A549 (cell line): ENCODE measurements at regions not wholly inside any gene's neighbourhood (a gene's known extent, or its start where the extent isn't known, plus 50 kb on each side); places are given as distances from the start of the nearest gene placed in this dataset.

Source experiments
- ATAC-seq, 2 experiments: fragments of 200-7000 bp in 1 of 2; fragments of >200 bp in 1 of 2; cut with Nextera tagmentation in 1 of 2; cut with Tn5 transposase in 1 of 2; 3 replicates each; pipeline versions ENCODE4 v1.8.0 to v1.9.1; 2018 to 2020; ENCODE audit warnings: mild to moderate bottlenecking in 1 of 2, moderate library complexity in 1 of 2
- CTCF ChIA-PET: fragments of 300-600 bp; sonication (Branson Sonifier 250); formaldehyde crosslinking; extraction: SDS; loops from one replicate; lab custom pipeline; 2021; ENCODE audit warnings: antibody characterized with exemption, inconsistent platforms; lab: Yijun Ruan, JAX
- POLR2A ChIA-PET: fragments of 350-600 bp; formaldehyde crosslinking; extraction: SDS; loops from one replicate; lab custom pipeline; 2021; ENCODE audit warnings: antibody characterized with exemption, inconsistent platforms; lab: Yijun Ruan, JAX
- DNase-seq, 2 experiments: peaks; one replicate each; pipeline versions ENCODE4 v3.0.0 to v3.0.0-alpha.2; 2011 to 2016; ENCODE audit warnings: low read depth in 1 of 2, low spot score in 1 of 2
- FAIRE-seq: peaks from 2 replicates; lab custom pipeline; 2011; peaks lifted over from hg19 to GRCh38; lab: Jason Lieb, UNC
- H3K27ac ChIP-seq, 2 experiments: fragments of >200 bp; sonication (Bioruptor Twin); formaldehyde crosslinking; 3 replicates each; pipeline ENCODE4 v1.5.1; 2016 to 2017
- H3K4me1 ChIP-seq: fragments of >200 bp; sonication (Bioruptor Twin); formaldehyde crosslinking; 3 replicates; pipeline ENCODE4 v1.6.1; 2016
- H3K4me2 ChIP-seq: fragments of >200 bp; sonication (Bioruptor Twin); formaldehyde crosslinking; 3 replicates; pipeline ENCODE4 v1.6.1; 2016
- H3K4me3 ChIP-seq: fragments of >200 bp; sonication (Bioruptor Twin); formaldehyde crosslinking; 3 replicates; pipeline ENCODE4 v1.5.1; 2016
- H3K9me3 ChIP-seq: fragments of >200 bp; sonication (Bioruptor Twin); formaldehyde crosslinking; 3 replicates; pipeline ENCODE4 v1.6.1; 2016
- CBX2 ChIP-seq: fragments of 200-600 bp; sonication (generic); IDR thresholded peaks from 2 replicates; pipeline ENCODE4 v1.6.1; 2016; ENCODE audit warnings: low read depth, mild to moderate bottlenecking, borderline replicate concordance
- CHD2 ChIP-seq: fragments of 150-350 bp; IDR thresholded peaks from 2 replicates; pipeline ENCODE4 v1.6.1; 2014; ENCODE audit warnings: low read length; ENCODE audit not compliant: partially characterized antibody
- E2F6 ChIP-seq: IDR thresholded peaks from 2 replicates; pipeline ENCODE4 v1.6.1; 2012; ENCODE audit warnings: low read depth, borderline replicate concordance
- EHF ChIP-seq: fragments of 250-450 bp; sonication (Bioruptor Pico); IDR thresholded peaks from 2 replicates; pipeline ENCODE4 v1.5.0; 2020; ENCODE audit warnings: mild to moderate bottlenecking
- EP300 ChIP-seq, 2 experiments: fragments of >200 bp; sonication (Bioruptor Twin); formaldehyde crosslinking; IDR thresholded peaks; 2 replicates in 1 of 2; 3 replicates in 1 of 2; pipeline ENCODE4 v1.6.1; 2016 to 2017
- ESRRA ChIP-seq: fragments of 150-350 bp; IDR thresholded peaks from 2 replicates; pipeline ENCODE4 v1.6.1; 2014; ENCODE audit warnings: mild to moderate bottlenecking, low read length, borderline replicate concordance
- HEYL ChIP-seq: fragments of 250-450 bp; sonication (Bioruptor Pico); IDR thresholded peaks from 2 replicates; pipeline ENCODE4 v1.8.0; 2021; ENCODE audit warnings: mild to moderate bottlenecking, moderate library complexity
- KDM1A ChIP-seq: fragments of 200-600 bp; sonication (generic); IDR thresholded peaks from 2 replicates; pipeline ENCODE4 v1.6.1; 2016; ENCODE audit warnings: low read depth, mild to moderate bottlenecking
- MAFK ChIP-seq: fragments of 450-650 bp; IDR thresholded peaks from 2 replicates; pipeline ENCODE4 v1.6.1; 2014; ENCODE audit not compliant: partially characterized antibody
- MAZ ChIP-seq: fragments of 150-350 bp; IDR thresholded peaks from 2 replicates; pipeline ENCODE4 v1.6.1; 2014; ENCODE audit warnings: antibody characterized with exemption, low read depth, low read length, borderline replicate concordance
- POLR2AphosphoS2 ChIP-seq: conservative IDR thresholded peaks from 2 replicates; pipeline ENCODE4 v1.6.1; 2012; ENCODE audit warnings: low read length, improper control_type of control experiment, inconsistent platforms
- RFX5 ChIP-seq: fragments of 450-650 bp; IDR thresholded peaks from 2 replicates; pipeline ENCODE4 v1.7.1; 2014; ENCODE audit warnings: antibody characterized with exemption, mild to moderate bottlenecking, moderate library complexity
- RNF2 ChIP-seq: fragments of 200-600 bp; sonication (generic); IDR thresholded peaks from 2 replicates; pipeline ENCODE4 v1.6.1; 2016; ENCODE audit warnings: low read depth, mild to moderate bottlenecking, antibody characterized with exemption, moderate library complexity, borderline replicate concordance
- SMC3 ChIP-seq: fragments of >200 bp; sonication (Bioruptor Twin); formaldehyde crosslinking; IDR thresholded peaks from 3 replicates; pipeline ENCODE4 v1.6.1; 2018; ENCODE audit warnings: inconsistent platforms
- SREBF2 ChIP-seq: fragments of 450-650 bp; IDR thresholded peaks from 2 replicates; pipeline ENCODE4 v1.6.1; 2014; ENCODE audit warnings: mild to moderate bottlenecking, moderate library complexity
- TFCP2L1 ChIP-seq: fragments of 250-450 bp; sonication (Bioruptor Pico); IDR thresholded peaks from 2 replicates; pipeline ENCODE4 v1.5.0; 2021; ENCODE audit warnings: mild to moderate bottlenecking
- TP53 ChIP-seq: fragments of 250-450 bp; sonication (Bioruptor Pico); IDR thresholded peaks from 2 replicates; pipeline ENCODE4 v1.5.0; 2021; ENCODE audit warnings: mild to moderate bottlenecking, moderate library complexity
- ZC3H11A ChIP-seq: fragments of 450-650 bp; IDR thresholded peaks from 2 replicates; pipeline ENCODE4 v1.6.1; 2014; ENCODE audit warnings: antibody characterized with exemption, mild to moderate bottlenecking
- ZFP36 ChIP-seq: fragments of 450-650 bp; IDR thresholded peaks from 2 replicates; pipeline ENCODE4 v1.6.1; 2014; ENCODE audit warnings: borderline replicate concordance; ENCODE audit not compliant: partially characterized antibody
- ZSCAN20 ChIP-seq: fragments of 250-450 bp; sonication (Bioruptor Pico); IDR thresholded peaks from 2 replicates; pipeline ENCODE4 v1.8.0; 2022; ENCODE audit warnings: mild to moderate bottlenecking, moderate library complexity
- WGBS: methylation state at CpG from one replicate; pipeline ENCODE4 v1.1.6; 2017; ENCODE audit errors: missing lambda C conversion rate; 5-methylcytosine and 5-hydroxymethylcytosine counted together
- TF ChIP-seq, protein P1 (sequence below): fragments of >200 bp; sonication (Bioruptor Twin); formaldehyde crosslinking; IDR thresholded peaks from 2 replicates; pipeline ENCODE4 v1.6.1; 2016
- TF ChIP-seq, protein P2 (sequence below): fragments of 450-650 bp; IDR thresholded peaks from 2 replicates; pipeline ENCODE4 v1.6.1; 2014; ENCODE audit warnings: antibody characterized with exemption
- TF ChIP-seq, protein P3 (sequence below): fragments of >200 bp; sonication (Bioruptor Twin); formaldehyde crosslinking; IDR thresholded peaks from 3 replicates; pipeline ENCODE4 v1.5.1; 2016

- H3K4me1 ChIP-seq = no peaks in the 10 kb centered on the region
- CTCF ChIA-PET = no interaction called here
- H3K4me3 ChIP-seq = no peak overlapping the region
- H3K9me3 ChIP-seq = no peaks in the 10 kb centered on the region
- POLR2A ChIA-PET = no interaction called here
- DNase-seq = no peak
- FAIRE-seq = no peak
- TF ChIP-seq TP53 (no peak), SREBF2 (no peak), CBX2 (no peak), E2F6 (no peak), MAZ (no peak), ESRRA (no peak)
- TF ChIP-seq, protein P1, sequence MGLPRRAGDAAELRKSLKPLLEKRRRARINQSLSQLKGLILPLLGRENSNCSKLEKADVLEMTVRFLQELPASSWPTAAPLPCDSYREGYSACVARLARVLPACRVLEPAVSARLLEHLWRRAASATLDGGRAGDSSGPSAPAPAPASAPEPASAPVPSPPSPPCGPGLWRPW = no peak
- no peak overlapping the region for H3K4me2 ChIP-seq
- no peak overlapping the region for H3K27ac ChIP-seq
- WGBS = 11% methylated on average over 3 of the region's 3 CpGs
- ATAC-seq = no peak
These were observed 562.5 kb upstream of the FAM98A start for GRCh38 chr2:34161549-34161948.

- FAIRE-seq = no peak
- ChIA-PET CTCF (no interaction called here), POLR2A (no interaction called here)
- 2% methylated on average over 2 of the region's 2 CpGs for WGBS
- no peaks in the 10 kb centered on the region for H3K4me1 ChIP-seq
- DNase-seq = no peak
- H3K4me2 ChIP-seq = no peak overlapping the region
- TF ChIP-seq MAFK (no peak), POLR2AphosphoS2 (no peak), EP300 (IDR thresholded peaks at IDR 0.05) (no peak), ESRRA (no peak), TFCP2L1 (CRISPR knock-in tag) (no peak), CHD2 (no peak), E2F6 (no peak), ZFP36 (no peak), RFX5 (no peak), ZC3H11A (no peak), SMC3 (no peak), CBX2 (no peak), KDM1A (no peak), HEYL (CRISPR knock-in tag) (no peak), RNF2 (no peak), EHF (CRISPR knock-in tag) (no peak), ZSCAN20 (CRISPR knock-in tag) (no peak)
- TF ChIP-seq, protein P2, sequence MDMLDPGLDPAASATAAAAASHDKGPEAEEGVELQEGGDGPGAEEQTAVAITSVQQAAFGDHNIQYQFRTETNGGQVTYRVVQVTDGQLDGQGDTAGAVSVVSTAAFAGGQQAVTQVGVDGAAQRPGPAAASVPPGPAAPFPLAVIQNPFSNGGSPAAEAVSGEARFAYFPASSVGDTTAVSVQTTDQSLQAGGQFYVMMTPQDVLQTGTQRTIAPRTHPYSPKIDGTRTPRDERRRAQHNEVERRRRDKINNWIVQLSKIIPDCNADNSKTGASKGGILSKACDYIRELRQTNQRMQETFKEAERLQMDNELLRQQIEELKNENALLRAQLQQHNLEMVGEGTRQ = no peak
- TF ChIP-seq, protein P3, sequence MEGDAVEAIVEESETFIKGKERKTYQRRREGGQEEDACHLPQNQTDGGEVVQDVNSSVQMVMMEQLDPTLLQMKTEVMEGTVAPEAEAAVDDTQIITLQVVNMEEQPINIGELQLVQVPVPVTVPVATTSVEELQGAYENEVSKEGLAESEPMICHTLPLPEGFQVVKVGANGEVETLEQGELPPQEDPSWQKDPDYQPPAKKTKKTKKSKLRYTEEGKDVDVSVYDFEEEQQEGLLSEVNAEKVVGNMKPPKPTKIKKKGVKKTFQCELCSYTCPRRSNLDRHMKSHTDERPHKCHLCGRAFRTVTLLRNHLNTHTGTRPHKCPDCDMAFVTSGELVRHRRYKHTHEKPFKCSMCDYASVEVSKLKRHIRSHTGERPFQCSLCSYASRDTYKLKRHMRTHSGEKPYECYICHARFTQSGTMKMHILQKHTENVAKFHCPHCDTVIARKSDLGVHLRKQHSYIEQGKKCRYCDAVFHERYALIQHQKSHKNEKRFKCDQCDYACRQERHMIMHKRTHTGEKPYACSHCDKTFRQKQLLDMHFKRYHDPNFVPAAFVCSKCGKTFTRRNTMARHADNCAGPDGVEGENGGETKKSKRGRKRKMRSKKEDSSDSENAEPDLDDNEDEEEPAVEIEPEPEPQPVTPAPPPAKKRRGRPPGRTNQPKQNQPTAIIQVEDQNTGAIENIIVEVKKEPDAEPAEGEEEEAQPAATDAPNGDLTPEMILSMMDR = no peak
- H3K4me3 ChIP-seq = no peak overlapping the region
- no peak for ATAC-seq
- no peak overlapping the region for H3K27ac ChIP-seq
- no peaks in the 10 kb centered on the region for H3K9me3 ChIP-seq
These were observed 560.8 kb upstream of the FAM98A start for GRCh38 chr2:34159901-34160300.
